Stimulated activated CD4-positive, alpha-beta T cell treated with anti-CD3 and anti-CD28 coated beads, Interleukin-12 subunit alpha, Interleukin-12 subunit beta, amount 100 ng/mL, for 24 hours (primary cell): ENCODE measurements at regions not wholly inside any gene's neighbourhood (a gene's known extent, or its start where the extent isn't known, plus 50 kb on each side); places are given as distances from the start of the nearest gene placed in this dataset.
"Not testable (repeated sequence)": the region's sequence is repeated elsewhere in the genome, so short reads cannot be mapped to it uniquely, and the experiment has no call there.

Experiments used
- DNase-seq, 2 experiments: peaks; one replicate each; pipeline ENCODE4 v3.0.0-alpha.2; 2020; ENCODE audit warnings: low read depth in 2 of 2

DNA sequence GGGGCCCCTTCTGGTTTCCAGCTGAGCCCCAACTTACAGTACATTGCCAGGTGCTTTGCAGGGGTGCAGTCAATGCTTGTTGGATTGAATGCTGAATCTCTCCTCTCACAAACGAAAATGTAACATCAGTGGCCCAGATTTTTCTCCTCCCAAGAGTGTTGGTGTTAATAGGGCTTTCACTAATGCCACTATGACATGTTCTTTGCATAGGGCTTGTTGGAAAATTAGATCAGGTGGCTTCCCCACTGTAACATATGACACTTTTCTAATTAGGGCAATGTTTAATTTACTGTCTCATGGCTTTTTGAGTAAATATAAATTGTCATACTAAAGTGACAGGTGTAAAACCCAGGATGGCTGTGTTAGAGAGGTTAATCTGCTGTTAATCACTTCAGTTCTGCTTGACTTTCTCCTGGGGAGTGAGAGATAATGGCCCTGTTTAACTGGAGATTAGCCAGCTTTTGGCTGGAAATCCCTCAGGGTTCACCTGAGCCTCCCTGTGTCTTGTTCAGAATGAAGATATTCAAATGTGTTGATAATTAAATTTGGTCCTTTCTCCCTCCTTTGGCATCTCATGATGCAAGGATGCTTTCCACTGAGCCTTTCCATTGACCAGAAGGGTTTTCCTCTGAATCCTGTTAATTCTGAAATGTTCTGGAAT, 502.3 kb downstream of the RBFOX1 start:
- DNase-seq: no peak

- no peak for DNase-seq
These were observed 488.2 kb downstream of the RBFOX1 start for GRCh38 chr16:7820816-7821215.

DNA sequence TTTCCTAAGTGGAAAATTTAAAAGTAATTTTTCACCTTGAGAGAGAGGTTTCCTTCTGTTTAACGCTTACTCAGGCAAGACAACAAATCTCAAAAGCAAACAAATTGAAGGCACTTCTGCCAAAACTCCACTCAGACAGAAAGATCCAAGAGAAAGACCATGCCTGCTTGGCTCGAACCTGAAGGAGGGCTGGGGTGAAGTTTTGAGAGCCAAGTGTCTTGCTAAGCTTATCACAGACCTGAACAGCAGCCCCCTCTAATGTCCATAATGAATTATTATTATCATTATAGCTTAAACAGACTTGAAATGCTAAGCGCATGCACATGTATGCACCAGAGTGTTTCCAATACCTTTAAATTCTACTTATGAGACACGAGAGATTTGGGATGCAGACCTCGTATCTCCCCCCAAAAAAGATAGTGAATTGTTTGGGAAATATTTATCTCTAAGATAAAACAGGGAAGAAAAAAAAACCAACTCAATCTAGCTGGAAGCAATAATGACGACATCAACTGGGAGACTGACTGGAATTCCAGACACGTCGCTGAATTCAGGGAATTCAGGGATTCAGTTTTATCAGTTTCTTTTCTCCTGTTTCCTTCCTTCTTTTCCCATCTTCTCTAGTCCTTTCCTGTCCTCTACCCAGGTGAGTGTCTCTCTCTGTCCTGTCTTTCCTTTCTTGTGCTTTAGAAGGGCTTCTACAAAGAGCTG, 473.2 kb downstream of the RBFOX1 start:
- DNase-seq: no peak

- DNase-seq: no peak
These were observed 472.1 kb downstream of the RBFOX1 start for GRCh38 chr16:7804635-7805195.

GRCh38 chr16:7792346-7792745, 459.7 kb downstream of the RBFOX1 start:
- no peak for DNase-seq

- no peak for DNase-seq
These were observed 458.5 kb downstream of the RBFOX1 start for GRCh38 chr16:7791028-7791590.

DNA sequence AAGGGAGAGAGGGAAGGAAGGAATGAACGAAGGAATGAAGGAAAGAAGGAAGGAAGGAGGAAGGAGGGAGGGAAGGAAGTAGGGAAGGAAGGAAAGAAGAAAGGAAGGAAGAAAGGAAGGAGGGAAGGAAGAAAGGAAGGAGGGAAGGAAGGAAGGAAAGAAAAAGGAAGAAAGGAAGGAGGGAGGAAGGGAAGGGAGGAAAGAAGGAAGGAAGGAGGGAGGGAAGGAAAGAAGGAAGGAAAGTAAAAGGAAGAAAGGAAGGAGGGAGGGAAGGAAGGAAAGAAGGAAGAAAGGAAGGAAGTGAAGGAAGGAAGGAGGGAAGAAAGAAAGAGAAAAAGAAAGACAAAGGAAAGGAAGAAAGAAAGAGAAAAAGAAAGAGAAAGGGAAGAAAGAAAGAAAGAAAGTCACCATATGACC, 442.4 kb downstream of the RBFOX1 start:
- no peak for DNase-seq

DNA sequence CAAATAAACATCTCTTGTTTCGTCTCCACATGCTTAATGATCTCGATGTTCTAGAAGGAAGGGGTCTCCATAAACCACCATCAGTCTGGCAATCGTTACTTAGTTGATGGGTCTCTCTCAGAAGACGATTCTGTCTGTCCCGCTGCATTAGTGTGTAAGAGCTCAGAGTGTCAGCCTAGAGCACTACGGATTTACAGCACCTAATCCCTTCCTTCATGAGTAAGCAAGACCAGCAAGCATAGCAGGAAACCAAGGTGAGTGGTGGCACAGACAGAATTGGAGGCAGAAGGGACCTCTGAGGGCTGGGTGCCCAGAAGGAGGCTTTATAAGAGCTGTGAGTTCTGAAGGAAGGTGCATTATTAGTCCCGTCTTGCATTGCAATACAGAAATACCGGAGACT, 440.1 kb downstream of the RBFOX1 start:
- no peak for DNase-seq

GRCh38 chr16:7769091-7769490, 436.4 kb downstream of the RBFOX1 start:
- not testable (repeated sequence) for DNase-seq

DNA sequence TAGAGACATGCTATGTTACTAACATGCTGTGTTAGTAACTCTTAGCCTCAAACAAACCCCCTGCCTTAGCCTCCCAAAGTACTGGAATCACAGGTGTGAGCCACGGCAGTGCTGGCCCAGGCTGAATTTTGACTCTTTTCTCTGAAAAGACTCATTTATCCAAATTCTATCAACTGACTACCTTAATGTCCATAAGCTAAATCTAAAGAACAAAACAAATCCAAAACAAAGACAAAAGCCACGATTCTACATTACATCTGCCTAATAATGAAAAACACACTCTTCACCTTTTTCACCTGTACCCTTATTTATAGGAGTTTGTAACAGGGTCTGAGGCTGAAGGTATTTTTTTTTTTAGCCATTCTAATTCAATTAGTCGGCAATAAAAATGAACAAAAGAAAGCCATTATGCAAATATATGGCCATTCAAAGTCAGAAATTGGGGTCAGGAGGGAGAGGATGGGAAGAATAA, 432.5 kb downstream of the RBFOX1 start:
- no peak for DNase-seq

DNA sequence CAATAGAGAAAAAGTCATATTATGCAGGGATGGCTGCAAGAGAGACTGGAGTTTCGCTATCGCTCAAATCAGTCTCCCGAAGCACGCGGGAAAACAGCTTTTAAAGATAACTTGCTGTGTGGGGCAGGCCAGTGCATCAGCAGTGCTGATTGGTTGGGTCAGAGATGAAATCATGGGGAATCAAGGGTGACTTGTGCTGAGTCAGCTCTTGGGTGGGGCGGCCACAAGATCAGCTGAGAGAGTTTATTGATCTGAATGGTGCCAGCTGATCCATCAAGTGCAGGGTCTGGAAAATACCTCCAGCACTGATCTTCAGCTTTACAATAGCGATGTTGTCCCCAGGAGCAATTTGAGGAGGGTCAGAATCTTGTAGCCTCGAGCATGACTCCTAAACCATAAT, 430.5 kb downstream of the RBFOX1 start:
- DNase-seq: no peak
